ENCODE measurements at regions not wholly inside any gene's neighbourhood (a gene's known extent, or its start where the extent isn't known, plus 50 kb on each side); places are given as distances from the start of the nearest gene placed in this dataset.
A peak's percentile ranks its signal among the peaks of the same experiment; 100 is the strongest.

GRCh38 chr14:76927971-76928700 lies 100.4 kb downstream of the IRF2BPL start:
- Mint-ChIP-seq H3K4me1 (peaks cover 41% of the 10 kb centered on the region), H3K36me3 (no peaks in the 10 kb centered on the region), H3K9me3 (peaks cover 0 to 6% (median 0%) of the 10 kb centered on the region in 7 donors), H3K27me3 (ENCODE audit: low read depth in 3 of 3) (peaks cover 7 to 22% (median 18%) of the 10 kb centered on the region in 3 donors), H3K27ac (peak overlapping the region in 2 of 7 donors; percentile 53 to 62), H3K4me3 (no peak overlapping the region)
- H3K4me2 ChIP-seq (replicated peaks; ENCODE audit: extremely low read depth, low read length, poor library complexity, severe bottlenecking), result no peak overlapping the region
- H3K4me1 ChIP-seq (ENCODE audit: control insufficient read depth in 1 of 2, insufficient read depth in 2 of 2, low read length in 2 of 2), result peaks cover 20 to 24% of the 10 kb centered on the region in 2 donors
- no peak for TF ChIP-seq CTCF (IDR thresholded peaks at IDR 0.05)
- no peaks in the 10 kb centered on the region for H3K79me2 ChIP-seq (ENCODE audit: insufficient read depth, low read length)
- H3K27me3 ChIP-seq (ENCODE audit: control insufficient read depth in 2 of 2, insufficient read depth in 2 of 2, low read length in 2 of 2), result no peaks in the 10 kb centered on the region
- no peak overlapping the region for H2AFZ ChIP-seq (ENCODE audit: insufficient read depth, low read depth, low read length, poor library complexity, severe bottlenecking)
- H3K36me3 ChIP-seq (replicated peaks in 1 of 2; ENCODE audit: control insufficient read depth in 1 of 2, insufficient read depth in 2 of 2, low read length in 2 of 2), result no peaks in the 10 kb centered on the region
- H3K9me3 ChIP-seq (replicated peaks in 1 of 2; ENCODE audit: control insufficient read depth in 1 of 2, insufficient read depth in 1 of 2, low read length in 2 of 2), result no peaks in the 10 kb centered on the region
- 90% methylated on average over 5 of the region's 8 CpGs for WGBS (ENCODE audit: insufficient coverage)
- H3K9ac ChIP-seq (ENCODE audit: insufficient read depth, low read length, poor library complexity, severe bottlenecking), result no peak overlapping the region
- no peaks in the 10 kb centered on the region for H4K20me1 ChIP-seq (ENCODE audit: insufficient read depth, low read length)
- H3K4me3 ChIP-seq (replicated peaks in 1 of 3; ENCODE audit: low read depth in 2 of 3, low read length in 3 of 3), result no peak overlapping the region
- intact Hi-C loops (cut with micrococcal nuclease), result no loop called here
- H3K27ac ChIP-seq (ENCODE audit: low read depth in 1 of 2, low read length in 2 of 2), result no peak overlapping the region
- no peak for DNase-seq

GRCh38 chr14:76926521-76927251 lies 100.5 kb downstream of the LRRC74A start:
- no peak overlapping the region for H3K4me2 ChIP-seq (replicated peaks; ENCODE audit: extremely low read depth, low read length, poor library complexity, severe bottlenecking)
- H4K20me1 ChIP-seq (ENCODE audit: insufficient read depth, low read length), result no peaks in the 10 kb centered on the region
- no peaks in the 10 kb centered on the region for H3K79me2 ChIP-seq (ENCODE audit: insufficient read depth, low read length)
- H3K36me3 ChIP-seq (replicated peaks in 1 of 2; ENCODE audit: control insufficient read depth in 1 of 2, insufficient read depth in 2 of 2, low read length in 2 of 2), result no peaks in the 10 kb centered on the region
- peak overlapping the region; percentile 6 for H2AFZ ChIP-seq (ENCODE audit: insufficient read depth, low read depth, low read length, poor library complexity, severe bottlenecking)
- peaks cover 0 to 9% (median 0%) of the 10 kb centered on the region in 7 donors for H3K9me3 Mint-ChIP-seq
- TF ChIP-seq CTCF (IDR thresholded peaks at IDR 0.05), result no peak
- intact Hi-C loops (cut with micrococcal nuclease), result no loop called here
- H3K27me3 Mint-ChIP-seq (ENCODE audit: low read depth in 3 of 3), result peaks cover 15 to 33% (median 21%) of the 10 kb centered on the region in 3 donors
- peak overlapping the region in 1 of 2 donors; percentile 48 for H3K4me3 Mint-ChIP-seq
- H3K4me3 ChIP-seq (replicated peaks in 1 of 3; ENCODE audit: low read depth in 2 of 3, low read length in 3 of 3), result no peak overlapping the region
- peak; percentile 27 to 55 (median 44) for DNase-seq
- H3K27me3 ChIP-seq (ENCODE audit: control insufficient read depth in 2 of 2, insufficient read depth in 2 of 2, low read length in 2 of 2), result no peaks in the 10 kb centered on the region
- 0% methylated on average over 3 of the region's 7 CpGs for WGBS (ENCODE audit: insufficient coverage)
- H3K9ac ChIP-seq (ENCODE audit: insufficient read depth, low read length, poor library complexity, severe bottlenecking), result no peak overlapping the region
- H3K27ac Mint-ChIP-seq, result peak overlapping the region in 3 of 7 donors; percentile 16 to 71 (median 22)
- H3K4me1 Mint-ChIP-seq, result peaks cover 46% of the 10 kb centered on the region
- H3K36me3 Mint-ChIP-seq, result no peaks in the 10 kb centered on the region
- no peaks in the 10 kb centered on the region for H3K9me3 ChIP-seq (replicated peaks in 1 of 2; ENCODE audit: control insufficient read depth in 1 of 2, insufficient read depth in 1 of 2, low read length in 2 of 2)
- H3K27ac ChIP-seq (ENCODE audit: low read depth in 1 of 2, low read length in 2 of 2), result no peak overlapping the region
- peaks cover 29 to 33% of the 10 kb centered on the region in 2 donors for H3K4me1 ChIP-seq (ENCODE audit: control insufficient read depth in 1 of 2, insufficient read depth in 2 of 2, low read length in 2 of 2)
